Lower lobe of right lung (tissue), 2 donors: ENCODE measurements at regions not wholly inside any gene's neighbourhood (a gene's known extent, or its start where the extent isn't known, plus 50 kb on each side); places are given as distances from the start of the nearest gene placed in this dataset.
A peak's percentile ranks its signal among the peaks of the same experiment; 100 is the strongest.

Source experiments
- ATAC-seq, 2 donors: fragments of 200-7000 bp; cut with Tn5 transposase; one replicate each; pipeline ENCODE4 v1.9.1; 2020 to 2022; ENCODE audit warnings: mild to moderate bottlenecking in 2 of 2, moderate library complexity in 2 of 2
- DNase-seq: peaks from one replicate; pipeline ENCODE4 v3.0.0-alpha.2; 2020
- H3K27ac ChIP-seq: fragments of 200-600 bp; one replicate; pipeline ENCODE4 v1.8.0; 2022
- H3K27me3 ChIP-seq: fragments of 200-600 bp; one replicate; pipeline ENCODE4 v1.8.0; 2022; ENCODE audit warnings: low read depth
- H3K36me3 ChIP-seq: fragments of 200-600 bp; one replicate; pipeline ENCODE4 v1.8.0; 2022; ENCODE audit warnings: mild to moderate bottlenecking
- H3K4me1 ChIP-seq: fragments of 200-600 bp; one replicate; pipeline ENCODE4 v1.8.0; 2022
- H3K4me3 ChIP-seq: fragments of 200-600 bp; one replicate; pipeline ENCODE4 v1.8.0; 2022; ENCODE audit warnings: mild to moderate bottlenecking
- H3K9me3 ChIP-seq: fragments of 200-600 bp; one replicate; pipeline ENCODE4 v1.8.0; 2022
- CTCF ChIP-seq: fragments of 200-600 bp; IDR thresholded peaks from one replicate; pipeline ENCODE4 v1.8.0; 2022; ENCODE audit warnings: antibody characterized with exemption, mild to moderate bottlenecking
- intact Hi-C: fragments of 100-400 bp; cut with DNase I; formaldehyde crosslinking; loops from one replicate; pipeline ENCODE4 v1.11.0; 2022
- donor health status: DM: no; HTN: yes; CAD: no; lungs with severe emphysema.

- ATAC-seq: no peak
These were observed 749.1 kb upstream of the SORCS1 start for GRCh38 chr10:107913317-107914294.

GRCh38 chr10:107901076-107901475, 736.6 kb upstream of the SORCS1 start:
- H3K27me3 ChIP-seq: no peaks in the 10 kb centered on the region
- DNase-seq (no peak), ATAC-seq (no peak)
- H3K4me1 ChIP-seq: no peaks in the 10 kb centered on the region
- H3K27ac ChIP-seq: no peak overlapping the region
- no peak overlapping the region for H3K4me3 ChIP-seq
- H3K9me3 ChIP-seq: no peaks in the 10 kb centered on the region
- TF ChIP-seq CTCF: no peak
- no peaks in the 10 kb centered on the region for H3K36me3 ChIP-seq
- intact Hi-C loops: no loop called here

More at GRCh38 chr10:107913317-107914294, 749.1 kb upstream of the SORCS1 start:
- no peak for DNase-seq
- Histone ChIP-seq H3K36me3 (no peaks in the 10 kb centered on the region), H3K27ac (no peak overlapping the region), H3K27me3 (peaks cover 14% of the 10 kb centered on the region), H3K4me1 (no peaks in the 10 kb centered on the region), H3K9me3 (no peaks in the 10 kb centered on the region), H3K4me3 (no peak overlapping the region)
- TF ChIP-seq CTCF: no peak
- intact Hi-C loops: no loop called here

- intact Hi-C loops: no loop called here
- H3K27ac ChIP-seq: no peak overlapping the region
- no peak for ATAC-seq
- DNase-seq: no peak
- TF ChIP-seq CTCF: no peak
- H3K4me3 ChIP-seq: no peak overlapping the region
- no peaks in the 10 kb centered on the region for H3K27me3 ChIP-seq
- no peaks in the 10 kb centered on the region for H3K9me3 ChIP-seq
- no peaks in the 10 kb centered on the region for H3K4me1 ChIP-seq
- H3K36me3 ChIP-seq: no peaks in the 10 kb centered on the region
These were observed 735.6 kb upstream of the SORCS1 start for GRCh38 chr10:107900131-107900530.

- Histone ChIP-seq H3K27me3 (no peaks in the 10 kb centered on the region), H3K4me3 (no peak overlapping the region), H3K4me1 (no peaks in the 10 kb centered on the region), H3K27ac (no peak overlapping the region), H3K9me3 (no peaks in the 10 kb centered on the region), H3K36me3 (no peaks in the 10 kb centered on the region)
- intact Hi-C loops: no loop called here
- ATAC-seq: peak; percentile 47 to 54
- no peak for TF ChIP-seq CTCF
- no peak for DNase-seq
These were observed 735.1 kb upstream of the SORCS1 start for GRCh38 chr10:107899502-107900062.

- no peaks in the 10 kb centered on the region for H3K27me3 ChIP-seq
- no peak for TF ChIP-seq CTCF
- DNase-seq: no peak
- intact Hi-C loops: no loop called here
- no peaks in the 10 kb centered on the region for H3K36me3 ChIP-seq
- no peak overlapping the region for H3K4me3 ChIP-seq
- no peaks in the 10 kb centered on the region for H3K9me3 ChIP-seq
- peak; percentile 74 to 81 for ATAC-seq
- H3K27ac ChIP-seq: no peak overlapping the region
- H3K4me1 ChIP-seq: no peaks in the 10 kb centered on the region
These were observed 734.6 kb upstream of the SORCS1 start for GRCh38 chr10:107899075-107899474.
